ENCODE measurements at regions not wholly inside any gene's neighbourhood (a gene's known extent, or its start where the extent isn't known, plus 50 kb on each side); places are given as distances from the start of the nearest gene placed in this dataset.

DNA sequence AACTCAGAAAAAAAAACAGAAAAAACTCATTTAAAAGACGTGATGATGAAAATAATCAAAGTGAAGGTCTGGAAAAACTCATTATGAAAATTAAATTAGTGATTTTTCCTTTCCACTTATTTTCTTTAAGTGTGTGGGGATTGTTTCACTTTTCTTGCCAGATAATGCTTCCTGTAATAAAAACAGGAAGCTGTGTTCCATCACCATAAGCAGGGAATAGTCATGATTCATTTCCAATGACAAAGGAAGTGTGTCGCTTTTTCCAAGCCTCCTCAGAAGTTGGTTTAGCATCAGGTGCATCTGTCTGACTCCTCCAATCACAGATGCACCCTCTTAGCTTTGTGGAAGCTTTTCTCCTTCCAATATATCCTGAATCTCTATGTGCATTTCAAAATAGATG lies 2068.7 kb downstream of the MAT2B start:
- Mint-ChIP-seq H3K36me3 (ENCODE audit: insufficient read depth) (no peaks in the 10 kb centered on the region), H3K27ac (no peak overlapping the region), H3K4me3 (no peak overlapping the region), H3K4me1 (ENCODE audit: low read depth in 2 of 2) (no peaks in the 10 kb centered on the region), H3K27me3 (no peaks in the 10 kb centered on the region), H3K9me3 (peaks cover 3 to 29% of the 10 kb centered on the region in 2 donors)
- DNase-seq (no peak), ATAC-seq (replicated peaks) (no peak)

DNA sequence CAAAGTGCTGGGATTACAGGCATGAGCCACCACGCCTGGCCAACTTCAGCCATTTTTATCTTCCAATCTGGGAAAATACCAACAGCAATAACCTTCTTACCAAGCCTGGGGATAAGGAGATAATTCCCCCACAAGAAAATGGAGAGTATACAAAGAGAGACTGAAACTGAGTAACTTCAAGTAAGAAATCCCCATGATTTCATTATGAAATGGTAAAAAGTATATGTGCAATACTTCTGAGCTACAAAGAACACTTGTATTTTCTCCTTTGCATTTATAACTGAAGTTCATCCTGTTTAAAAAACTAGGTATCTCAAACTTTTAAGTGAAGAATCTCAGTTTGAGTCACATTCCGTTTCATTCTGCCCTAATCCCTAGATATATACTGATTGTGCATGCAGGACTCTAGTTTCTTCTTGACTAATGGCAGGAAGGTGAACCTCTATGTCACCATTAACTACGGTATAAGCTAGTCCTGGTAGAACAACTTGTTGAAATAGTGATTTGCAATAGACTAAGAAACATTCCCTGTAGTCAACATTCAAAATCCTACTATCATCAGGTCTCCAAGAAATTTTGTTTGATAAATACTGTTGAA lies 2071.4 kb downstream of the MAT2B start:
- H3K4me1 Mint-ChIP-seq (ENCODE audit: low read depth in 2 of 2) = no peaks in the 10 kb centered on the region
- H3K36me3 Mint-ChIP-seq (ENCODE audit: insufficient read depth) = no peaks in the 10 kb centered on the region
- no peak for DNase-seq
- peaks cover 3 to 8% of the 10 kb centered on the region in 2 donors for H3K9me3 Mint-ChIP-seq
- no peak overlapping the region for H3K27ac Mint-ChIP-seq
- ATAC-seq (replicated peaks) = no peak
- no peaks in the 10 kb centered on the region for H3K27me3 Mint-ChIP-seq
- no peak overlapping the region for H3K4me3 Mint-ChIP-seq

DNA sequence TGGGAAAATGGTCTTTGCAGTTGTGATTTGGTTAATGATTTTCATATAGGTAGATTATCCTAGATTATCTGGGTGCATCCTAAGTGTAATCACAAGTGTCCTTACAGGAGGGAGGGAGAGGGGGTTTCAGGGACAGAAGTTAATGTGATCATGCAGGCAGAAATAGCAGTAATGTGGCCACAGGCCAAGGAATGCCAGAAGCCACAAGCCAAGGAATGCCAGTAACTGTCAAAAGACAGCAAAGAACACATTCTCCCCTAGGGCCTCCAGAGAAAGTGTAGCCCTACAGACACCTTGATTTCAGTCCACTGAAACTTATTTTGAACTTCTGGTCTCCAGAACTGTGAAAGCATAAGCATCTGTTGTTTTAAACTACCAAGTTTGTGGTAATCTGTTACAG lies 2074.5 kb downstream of the MAT2B start:
- no peak overlapping the region for H3K27ac Mint-ChIP-seq
- peaks cover 3 to 8% of the 10 kb centered on the region in 2 donors for H3K9me3 Mint-ChIP-seq
- H3K27me3 Mint-ChIP-seq = no peaks in the 10 kb centered on the region
- H3K4me3 Mint-ChIP-seq = no peak overlapping the region
- ATAC-seq (replicated peaks) (no peak), DNase-seq (no peak)
- H3K4me1 Mint-ChIP-seq (ENCODE audit: low read depth in 2 of 2) = no peaks in the 10 kb centered on the region
- H3K36me3 Mint-ChIP-seq (ENCODE audit: insufficient read depth) = no peaks in the 10 kb centered on the region

DNA sequence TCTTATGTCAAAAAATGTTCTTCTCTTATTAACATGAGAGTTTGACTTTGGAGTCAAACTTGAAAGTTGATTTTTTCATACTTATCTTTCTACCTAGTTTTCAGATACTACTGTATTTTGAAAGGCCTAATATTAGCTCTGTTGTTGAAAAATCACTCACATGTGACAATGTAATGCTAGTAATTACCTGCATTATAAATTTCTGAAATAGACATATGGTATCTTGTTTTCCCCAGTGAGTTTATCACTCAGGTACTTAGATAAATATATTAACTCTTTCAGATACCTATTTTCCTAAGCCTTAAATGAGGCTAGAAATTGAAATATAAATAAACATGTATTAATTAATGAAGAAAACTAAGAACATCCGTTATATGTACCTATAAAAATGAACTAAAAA lies 2089.3 kb downstream of the MAT2B start:
- Mint-ChIP-seq H3K4me3 (no peak overlapping the region), H3K27ac (no peak overlapping the region), H3K4me1 (ENCODE audit: low read depth in 2 of 2) (no peaks in the 10 kb centered on the region), H3K36me3 (ENCODE audit: insufficient read depth) (no peaks in the 10 kb centered on the region), H3K27me3 (no peaks in the 10 kb centered on the region), H3K9me3 (peaks cover 7% of the 10 kb centered on the region in 2 donors)
- no peak for ATAC-seq (replicated peaks)
- no peak for DNase-seq

DNA sequence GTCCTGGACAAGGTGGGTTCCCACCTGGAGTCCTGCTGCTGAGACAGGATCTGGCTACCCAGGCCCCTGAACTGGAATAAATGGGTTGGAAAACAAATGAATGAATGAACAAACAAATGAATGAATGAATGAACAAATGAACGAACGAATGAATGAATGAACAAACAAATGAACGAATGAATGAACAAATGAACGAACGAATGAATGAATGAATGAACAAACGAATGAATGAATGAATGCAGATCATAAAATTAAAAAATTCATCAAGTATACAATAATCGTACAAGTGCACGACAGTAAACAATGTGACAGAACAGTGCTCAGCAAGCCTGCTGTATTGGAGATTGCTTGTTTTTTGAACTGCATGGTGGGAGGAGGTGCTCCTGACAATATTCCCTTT lies 2097.1 kb downstream of the MAT2B start:
- Mint-ChIP-seq H3K27me3 (no peaks in the 10 kb centered on the region), H3K27ac (no peak overlapping the region)

DNA sequence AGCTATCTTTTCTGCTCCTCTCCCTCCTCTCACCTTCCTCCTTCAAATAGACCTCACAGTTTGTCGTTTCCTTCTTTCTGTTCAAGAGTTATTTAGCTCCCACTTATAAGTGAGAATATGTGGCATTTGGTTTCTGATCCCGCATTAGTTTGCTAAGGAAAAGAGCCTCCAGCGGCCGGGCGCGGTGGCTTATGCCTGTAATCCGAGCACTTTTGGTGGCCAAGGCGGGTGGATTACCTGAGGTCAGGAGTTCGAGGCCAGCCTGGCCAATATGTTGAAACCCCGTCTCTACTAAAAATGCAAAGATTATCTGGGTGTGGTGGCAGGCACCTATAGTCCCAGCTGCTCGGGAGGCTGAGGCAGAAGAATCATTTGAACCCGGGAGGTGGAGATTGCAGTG lies 2101.6 kb downstream of the MAT2B start:
- no peaks in the 10 kb centered on the region for H3K36me3 Mint-ChIP-seq (ENCODE audit: insufficient read depth)

More for the DNA sequence above, 2097.1 kb downstream of the MAT2B start:
- no peak for ATAC-seq (replicated peaks)
- Mint-ChIP-seq H3K4me3 (no peak overlapping the region), H3K9me3 (peaks cover 7 to 13% of the 10 kb centered on the region in 2 donors), H3K4me1 (ENCODE audit: low read depth in 2 of 2) (no peaks in the 10 kb centered on the region), H3K36me3 (ENCODE audit: insufficient read depth) (no peaks in the 10 kb centered on the region)
- DNase-seq = no peak

DNA sequence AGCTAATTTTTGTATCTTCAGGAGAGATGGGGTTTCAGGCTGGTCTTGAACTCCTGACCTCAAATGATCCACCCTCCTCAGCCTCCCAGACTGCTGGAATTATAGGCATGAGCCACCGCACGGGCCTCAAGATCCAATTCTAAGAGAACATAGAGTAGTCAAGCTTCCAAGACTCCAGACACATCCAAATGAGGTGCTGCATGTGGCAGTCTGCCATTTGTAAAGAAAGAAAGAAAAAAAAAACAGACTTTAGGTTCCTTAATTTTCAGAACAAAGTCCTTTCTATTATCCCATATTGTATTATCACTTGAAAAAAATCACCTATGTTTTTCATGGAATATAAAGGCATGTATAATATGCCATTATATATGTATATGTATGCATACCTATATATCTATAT lies 2104.5 kb downstream of the MAT2B start:
- H3K4me1 Mint-ChIP-seq (ENCODE audit: low read depth in 2 of 2) = no peaks in the 10 kb centered on the region
- H3K4me3 Mint-ChIP-seq = no peak overlapping the region
- no peaks in the 10 kb centered on the region for H3K27me3 Mint-ChIP-seq
- no peak for DNase-seq
- H3K9me3 Mint-ChIP-seq = peaks cover under 1 to 8% of the 10 kb centered on the region in 2 donors
- no peaks in the 10 kb centered on the region for H3K36me3 Mint-ChIP-seq (ENCODE audit: insufficient read depth)
- ATAC-seq (replicated peaks) = no peak
- H3K27ac Mint-ChIP-seq = no peak overlapping the region

More for the DNA sequence above, 2101.6 kb downstream of the MAT2B start:
- Mint-ChIP-seq H3K27ac (no peak overlapping the region), H3K27me3 (no peaks in the 10 kb centered on the region), H3K9me3 (peaks cover 0 to 5% of the 10 kb centered on the region in 2 donors), H3K4me3 (no peak overlapping the region), H3K4me1 (ENCODE audit: low read depth in 2 of 2) (no peaks in the 10 kb centered on the region)
- DNase-seq (no peak), ATAC-seq (replicated peaks) (no peak)

DNA sequence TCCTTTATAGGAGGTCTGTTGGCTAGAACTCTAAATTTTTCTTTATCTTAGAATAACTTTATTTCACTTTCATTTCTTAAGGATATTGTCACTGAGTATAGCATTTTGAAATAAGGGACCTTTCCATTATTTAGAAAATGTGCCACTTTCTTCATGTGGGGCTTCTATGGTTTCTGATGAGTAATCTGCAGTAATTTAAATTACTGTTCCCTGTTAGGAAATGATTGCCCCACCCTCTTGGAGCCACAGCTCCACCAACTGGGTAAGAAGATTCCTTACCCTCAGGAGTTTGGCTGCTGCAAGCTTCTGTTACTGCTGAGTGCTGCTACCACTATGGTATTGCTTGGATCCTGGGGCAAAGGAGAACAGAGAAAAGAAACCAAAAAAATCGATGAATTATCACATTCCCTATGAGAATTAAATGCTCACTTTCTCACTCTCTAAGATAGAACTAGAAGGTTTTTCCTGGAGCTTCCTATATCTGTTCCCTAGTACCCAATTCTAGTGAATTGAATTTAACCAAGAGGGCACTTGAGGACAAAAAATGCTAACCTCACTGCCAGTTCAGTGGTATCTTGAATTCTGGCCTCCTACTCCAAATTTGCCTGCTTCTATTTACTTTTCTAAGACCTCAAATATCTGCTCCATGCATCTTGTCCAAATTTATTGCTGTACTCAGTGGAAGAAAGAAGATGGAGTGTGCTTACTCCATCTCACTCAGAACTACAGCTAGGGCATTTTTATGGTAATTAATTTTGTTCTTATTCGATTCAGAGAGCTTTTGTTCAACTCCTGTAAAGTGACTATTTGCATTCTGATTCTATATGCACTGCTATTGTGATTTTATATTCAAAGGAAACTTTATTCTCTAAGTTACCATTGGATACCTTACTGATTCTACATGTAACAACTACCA lies 2111.3 kb downstream of the MAT2B start:
- no peak overlapping the region for H3K27ac Mint-ChIP-seq
- no peaks in the 10 kb centered on the region for H3K4me1 Mint-ChIP-seq (ENCODE audit: low read depth in 2 of 2)
- ATAC-seq (replicated peaks) (no peak), DNase-seq (no peak)
- no peaks in the 10 kb centered on the region for H3K36me3 Mint-ChIP-seq (ENCODE audit: insufficient read depth)
- no peaks in the 10 kb centered on the region for H3K27me3 Mint-ChIP-seq
- H3K9me3 Mint-ChIP-seq = peaks cover 5 to 9% of the 10 kb centered on the region in 2 donors
- H3K4me3 Mint-ChIP-seq = no peak overlapping the region

DNA sequence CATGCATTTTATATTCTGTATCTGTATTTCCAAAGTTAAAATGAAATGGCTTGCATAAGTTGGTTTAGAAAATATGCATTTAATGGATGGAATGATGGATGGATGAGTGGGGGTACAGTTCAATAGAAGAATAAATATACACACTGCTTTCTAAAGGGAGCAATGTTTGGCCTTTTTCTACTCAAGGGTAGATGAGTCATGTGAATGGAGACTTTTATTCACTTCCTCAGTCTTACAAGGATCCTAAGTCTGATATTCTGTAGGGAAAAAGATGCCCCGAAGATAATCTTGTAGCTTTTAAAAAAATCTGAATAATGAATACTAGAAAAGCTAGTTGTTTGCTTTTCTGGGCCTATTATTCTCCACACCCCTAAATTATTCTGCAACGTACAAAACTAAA lies 2112.1 kb downstream of the MAT2B start:
- Mint-ChIP-seq H3K4me3 (no peak overlapping the region), H3K27ac (no peak overlapping the region), H3K9me3 (peaks cover 5 to 9% of the 10 kb centered on the region in 2 donors), H3K4me1 (ENCODE audit: low read depth in 2 of 2) (no peaks in the 10 kb centered on the region), H3K36me3 (ENCODE audit: insufficient read depth) (no peaks in the 10 kb centered on the region), H3K27me3 (no peaks in the 10 kb centered on the region)
- DNase-seq (no peak), ATAC-seq (replicated peaks) (no peak)

DNA sequence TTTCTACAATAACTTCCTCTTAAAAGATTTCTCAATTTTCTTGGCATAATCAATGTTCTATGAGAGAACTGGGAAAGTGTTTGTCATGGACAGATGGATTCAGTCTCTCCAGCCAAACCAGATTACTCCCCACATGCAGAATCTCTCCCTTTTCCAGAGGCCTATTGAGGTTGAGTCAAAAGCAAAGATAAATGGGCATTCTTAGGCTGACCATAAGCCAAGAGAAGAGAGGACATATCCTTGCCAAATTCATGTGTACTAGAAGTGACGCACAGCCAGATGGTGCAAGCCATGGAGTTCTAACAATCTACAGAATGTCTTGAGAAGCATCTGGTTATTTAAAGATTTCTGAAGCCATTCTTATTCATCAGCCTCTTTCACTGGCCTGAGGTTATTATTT lies 2115.0 kb downstream of the MAT2B start:
- no peak overlapping the region for H3K4me3 Mint-ChIP-seq
- DNase-seq = no peak
- ATAC-seq (replicated peaks) = no peak
- no peaks in the 10 kb centered on the region for H3K4me1 Mint-ChIP-seq (ENCODE audit: low read depth in 2 of 2)
- no peaks in the 10 kb centered on the region for H3K36me3 Mint-ChIP-seq (ENCODE audit: insufficient read depth)
- H3K27ac Mint-ChIP-seq = no peak overlapping the region
- peaks cover 4 to 7% of the 10 kb centered on the region in 2 donors for H3K9me3 Mint-ChIP-seq
- H3K27me3 Mint-ChIP-seq = no peaks in the 10 kb centered on the region

DNA sequence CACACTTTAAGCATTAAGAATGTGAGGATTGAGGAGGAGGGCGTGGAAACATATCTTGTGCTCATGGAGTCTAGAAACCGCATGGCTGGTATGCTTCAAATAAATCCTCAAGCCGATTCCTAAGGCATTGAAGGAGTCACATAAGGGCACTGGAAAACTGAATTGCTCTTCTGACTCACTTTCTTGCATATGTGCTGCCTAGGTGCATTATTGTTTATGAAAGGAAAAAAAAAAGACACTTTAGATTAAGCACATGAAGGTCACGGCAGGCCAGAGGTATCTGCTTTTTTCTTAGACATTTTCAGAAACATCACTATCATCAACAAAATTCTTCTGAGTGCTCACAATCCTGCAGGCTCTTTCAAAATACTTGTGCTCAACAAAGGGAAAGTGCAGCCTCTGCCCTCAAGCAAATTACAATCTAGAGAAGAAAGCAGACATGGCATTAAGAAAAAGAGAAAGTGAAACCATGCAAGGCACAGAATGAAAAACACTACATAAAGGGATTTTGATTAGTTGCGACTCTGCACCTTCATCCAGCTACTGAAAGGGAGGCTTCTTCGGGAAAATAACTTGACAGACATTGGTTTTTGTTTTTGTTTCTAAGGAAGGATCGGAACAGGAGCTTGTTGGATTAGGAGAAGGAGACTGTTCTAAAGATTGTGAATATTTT lies 2117.6 kb downstream of the MAT2B start:
- no peak overlapping the region for H3K4me3 Mint-ChIP-seq
- no peaks in the 10 kb centered on the region for H3K27me3 Mint-ChIP-seq
- ATAC-seq (replicated peaks) = no peak
- no peak overlapping the region for H3K27ac Mint-ChIP-seq
- H3K4me1 Mint-ChIP-seq (ENCODE audit: low read depth in 2 of 2) = no peaks in the 10 kb centered on the region
- H3K36me3 Mint-ChIP-seq (ENCODE audit: insufficient read depth) = no peaks in the 10 kb centered on the region
- H3K9me3 Mint-ChIP-seq = peaks cover 6 to 16% of the 10 kb centered on the region in 2 donors
- DNase-seq = no peak

DNA sequence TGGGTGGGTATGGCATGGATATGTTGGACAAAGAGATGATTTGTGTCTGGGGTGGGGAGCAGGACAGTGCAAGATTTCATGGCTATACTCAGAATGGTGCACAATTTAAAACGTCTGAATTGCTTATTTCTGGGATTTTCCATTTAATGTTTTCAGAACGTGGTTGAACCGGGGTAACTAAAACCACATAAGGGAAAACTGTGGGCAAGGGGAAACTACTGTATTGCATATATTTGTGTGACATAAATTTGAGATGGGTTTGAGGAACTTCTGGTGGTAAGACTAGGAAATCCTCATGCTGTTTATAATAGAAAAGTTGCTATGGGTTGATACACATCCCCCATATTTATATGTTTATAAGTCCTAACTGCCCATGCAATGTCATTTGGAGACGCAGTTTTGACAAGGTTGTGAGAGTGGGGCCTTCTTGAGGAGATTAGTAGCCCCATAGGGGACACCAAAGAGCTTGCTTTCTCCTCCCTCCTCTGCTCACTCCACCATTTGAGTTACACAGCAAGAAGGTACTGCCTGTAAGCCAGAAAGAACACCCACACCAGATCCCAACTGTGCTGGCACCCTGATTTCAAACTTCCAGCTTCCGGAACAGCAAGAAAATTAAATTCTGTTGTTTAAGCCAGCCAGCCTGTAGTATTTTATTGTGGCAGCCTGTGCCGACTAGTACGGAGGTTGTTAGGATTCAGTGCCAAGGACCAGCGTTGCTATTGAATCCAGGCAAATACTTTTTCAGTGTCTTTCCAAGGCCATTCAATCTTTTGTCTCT lies 2118.9 kb downstream of the MAT2B start:
- no peak overlapping the region for H3K4me3 Mint-ChIP-seq

DNA sequence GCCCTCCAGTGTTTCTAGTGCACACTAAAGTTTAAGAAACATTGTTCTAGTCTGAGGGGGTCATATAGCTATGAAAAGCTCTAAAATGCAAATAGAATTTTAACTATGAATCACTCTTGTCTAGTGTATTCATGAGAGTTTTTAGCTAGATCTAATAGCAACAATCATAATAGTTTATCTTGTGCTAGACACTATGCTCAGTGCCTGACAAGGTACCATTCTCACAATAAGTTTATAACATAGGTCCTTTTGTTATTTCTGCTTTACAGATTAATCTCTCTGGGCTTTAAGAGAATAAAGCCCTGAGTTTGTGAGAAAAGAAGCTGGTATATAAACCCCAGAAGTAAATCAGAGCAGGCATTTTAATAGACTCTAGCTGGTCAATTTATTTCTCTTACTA lies 2120.7 kb downstream of the MAT2B start:
- Mint-ChIP-seq H3K4me1 (ENCODE audit: low read depth in 2 of 2) (no peaks in the 10 kb centered on the region), H3K27ac (no peak overlapping the region), H3K36me3 (ENCODE audit: insufficient read depth) (no peaks in the 10 kb centered on the region), H3K27me3 (no peaks in the 10 kb centered on the region), H3K9me3 (peaks cover 8 to 17% of the 10 kb centered on the region in 2 donors), H3K4me3 (no peak overlapping the region)
- no peak for ATAC-seq (replicated peaks)
- no peak for DNase-seq

More for the DNA sequence above, 2118.9 kb downstream of the MAT2B start:
- peaks cover 8 to 16% of the 10 kb centered on the region in 2 donors for H3K9me3 Mint-ChIP-seq
- no peaks in the 10 kb centered on the region for H3K27me3 Mint-ChIP-seq
- H3K27ac Mint-ChIP-seq = no peak overlapping the region
- H3K4me1 Mint-ChIP-seq (ENCODE audit: low read depth in 2 of 2) = no peaks in the 10 kb centered on the region
- ATAC-seq (replicated peaks) = no peak
- no peak for DNase-seq
- no peaks in the 10 kb centered on the region for H3K36me3 Mint-ChIP-seq (ENCODE audit: insufficient read depth)

Data from effector memory CD8-positive, alpha-beta T cell (primary cell).